Fibroblast of lung (primary cell): ENCODE measurements at regions not wholly inside any gene's neighbourhood (a gene's known extent, or its start where the extent isn't known, plus 50 kb on each side); places are given as distances from the start of the nearest gene placed in this dataset.

Source experiments
- EZH2 ChIP-seq: IDR thresholded peaks from 2 replicates; pipeline ENCODE4 v1.5.1; 2012; ENCODE audit warnings: low read length, control low read depth, mild to moderate bottlenecking; ENCODE audit errors: missing control alignments
- TF ChIP-seq, protein P1 (sequence below), 2 donors: IDR thresholded peaks in 1 of 2; conservative IDR thresholded peaks in 1 of 2; 1 replicate in 1 of 2; 2 replicates in 1 of 2; pipeline ENCODE4 v1.5.1; 2011 to 2012; ENCODE audit warnings: low read length in 2 of 2, control low read depth in 1 of 2, inconsistent platforms in 1 of 2, low read depth in 1 of 2, mild to moderate bottlenecking in 1 of 2

DNA sequence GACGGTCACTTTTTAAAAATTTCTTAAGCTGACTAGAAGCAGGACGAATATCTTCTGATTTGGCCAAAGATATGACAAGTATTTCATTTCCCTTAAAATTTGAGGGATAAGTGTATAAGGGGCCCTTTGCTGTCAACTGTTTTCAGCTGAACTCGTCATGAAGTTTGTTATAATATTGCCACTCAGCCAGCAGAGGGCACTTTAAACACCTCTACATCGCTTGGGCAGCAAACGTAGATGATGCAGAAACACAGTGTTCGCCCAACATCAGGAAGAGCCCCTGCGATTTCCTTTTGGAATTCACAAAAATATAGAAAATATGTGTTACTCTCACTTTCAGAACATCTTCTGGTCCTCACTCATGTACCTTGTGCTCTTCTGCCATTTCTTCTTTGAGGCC lies 435.7 kb upstream of the FMR1 start:
- TF ChIP-seq, protein P1, sequence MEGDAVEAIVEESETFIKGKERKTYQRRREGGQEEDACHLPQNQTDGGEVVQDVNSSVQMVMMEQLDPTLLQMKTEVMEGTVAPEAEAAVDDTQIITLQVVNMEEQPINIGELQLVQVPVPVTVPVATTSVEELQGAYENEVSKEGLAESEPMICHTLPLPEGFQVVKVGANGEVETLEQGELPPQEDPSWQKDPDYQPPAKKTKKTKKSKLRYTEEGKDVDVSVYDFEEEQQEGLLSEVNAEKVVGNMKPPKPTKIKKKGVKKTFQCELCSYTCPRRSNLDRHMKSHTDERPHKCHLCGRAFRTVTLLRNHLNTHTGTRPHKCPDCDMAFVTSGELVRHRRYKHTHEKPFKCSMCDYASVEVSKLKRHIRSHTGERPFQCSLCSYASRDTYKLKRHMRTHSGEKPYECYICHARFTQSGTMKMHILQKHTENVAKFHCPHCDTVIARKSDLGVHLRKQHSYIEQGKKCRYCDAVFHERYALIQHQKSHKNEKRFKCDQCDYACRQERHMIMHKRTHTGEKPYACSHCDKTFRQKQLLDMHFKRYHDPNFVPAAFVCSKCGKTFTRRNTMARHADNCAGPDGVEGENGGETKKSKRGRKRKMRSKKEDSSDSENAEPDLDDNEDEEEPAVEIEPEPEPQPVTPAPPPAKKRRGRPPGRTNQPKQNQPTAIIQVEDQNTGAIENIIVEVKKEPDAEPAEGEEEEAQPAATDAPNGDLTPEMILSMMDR (conservative IDR thresholded peaks at IDR 0.05 in 1 of 2, IDR thresholded peaks at IDR 0.05 in 1 of 2; ENCODE audit: low read depth in 1 of 2, low read length in 2 of 2) = no peak
- no peak for TF ChIP-seq EZH2
